Upper lobe of left lung (tissue), 6 donors: ENCODE measurements at regions not wholly inside any gene's neighbourhood (a gene's known extent, or its start where the extent isn't known, plus 50 kb on each side); places are given as distances from the start of the nearest gene placed in this dataset.
"Not testable (repeated sequence)": the region's sequence is repeated elsewhere in the genome, so short reads cannot be mapped to it uniquely, and the experiment has no call there.

Experiments
- ATAC-seq, 2 donors: fragments of 200-7000 bp; cut with Tn5 transposase; one replicate each; pipeline ENCODE4 v1.9.1; 2022; ENCODE audit warnings: mild to moderate bottlenecking in 2 of 2, moderate library complexity in 2 of 2; ENCODE audit not compliant: low FRiP score in 2 of 2
- DNase-seq, 2 donors: peaks; one replicate each; pipeline ENCODE4 v3.0.0-alpha.2; 2019 to 2020
- H3K27ac ChIP-seq, 4 donors: fragments of 200-600 bp; sonication (generic); one replicate each; pipeline ENCODE4 v1.5.1; 2016 to 2019
- H3K27me3 ChIP-seq, 4 donors: fragments of 200-600 bp; sonication (generic); one replicate each; pipeline ENCODE4 v1.5.1; 2017 to 2019
- H3K36me3 ChIP-seq, 4 donors: fragments of 200-600 bp; sonication (generic); one replicate each; pipeline ENCODE4 v1.5.1; 2016 to 2019
- H3K4me1 ChIP-seq, 4 donors: fragments of 200-600 bp; sonication (generic); one replicate each; pipeline ENCODE4 v1.5.1; 2018 to 2019
- H3K4me3 ChIP-seq, 4 donors: fragments of 200-600 bp; sonication (generic); one replicate each; pipeline ENCODE4 v1.5.1; 2017 to 2019; ENCODE audit warnings: mild to moderate bottlenecking in 2 of 4, moderate library complexity in 1 of 4
- H3K9me3 ChIP-seq, 4 donors: fragments of 200-600 bp; sonication (generic); one replicate each; pipeline ENCODE4 v1.5.1; 2018 to 2019
- CTCF ChIP-seq, 6 experiments: fragments of 450-650 bp in 4 of 6; fragments of 200-600 bp in 2 of 6; sonication (generic) in 2 of 6; IDR thresholded peaks; one replicate each; pipeline ENCODE4 v1.5.1; 2016 to 2019; ENCODE audit warnings: antibody characterized with exemption in 6 of 6
- EP300 ChIP-seq, 4 donors: sonication (generic); formaldehyde crosslinking; IDR thresholded peaks; one replicate each; pipeline ENCODE4 v1.5.1; 2017; ENCODE audit warnings: antibody characterized with exemption in 4 of 4, control low read depth in 2 of 4
- POLR2A ChIP-seq, 4 donors: fragments of 450-650 bp; IDR thresholded peaks; one replicate each; pipeline ENCODE4 v1.5.1; 2016 to 2017; ENCODE audit warnings: antibody characterized with exemption in 4 of 4, mild to moderate bottlenecking in 2 of 4
- POLR2AphosphoS5 ChIP-seq, 2 donors: sonication (generic); formaldehyde crosslinking; IDR thresholded peaks; one replicate each; pipeline ENCODE4 v1.5.1; 2017; ENCODE audit warnings: antibody characterized with exemption in 2 of 2
- WGBS, 2 donors: methylation state at CpG; one replicate each; pipeline ENCODE4 v1.1.5; 2017 to 2018; 5-methylcytosine and 5-hydroxymethylcytosine counted together
- donor health status: DM: no; HTN: no; CAD: no; lungs with moderate emphysema.
- donor health status: DM: no; HTN: yes; CAD: no; lungs with severe emphysema.

GRCh38 chr16:54739381-54739780, 191.3 kb upstream of the IRX5 start:
- ATAC-seq (no peak), DNase-seq (no peak)
- H3K9me3 ChIP-seq: no peaks in the 10 kb centered on the region
- no peak overlapping the region for H3K27ac ChIP-seq
- H3K4me1 ChIP-seq: no peaks in the 10 kb centered on the region
- H3K36me3 ChIP-seq: no peaks in the 10 kb centered on the region
- TF ChIP-seq POLR2AphosphoS5 (IDR thresholded peaks at IDR 0.05): no peak
- TF ChIP-seq EP300 (IDR thresholded peaks at IDR 0.05): no peak
- no peaks in the 10 kb centered on the region for H3K27me3 ChIP-seq
- no peak overlapping the region for H3K4me3 ChIP-seq
- 87 to 93% methylated on average over 4 of the region's 4 CpGs for WGBS, 2 donors

DNA sequence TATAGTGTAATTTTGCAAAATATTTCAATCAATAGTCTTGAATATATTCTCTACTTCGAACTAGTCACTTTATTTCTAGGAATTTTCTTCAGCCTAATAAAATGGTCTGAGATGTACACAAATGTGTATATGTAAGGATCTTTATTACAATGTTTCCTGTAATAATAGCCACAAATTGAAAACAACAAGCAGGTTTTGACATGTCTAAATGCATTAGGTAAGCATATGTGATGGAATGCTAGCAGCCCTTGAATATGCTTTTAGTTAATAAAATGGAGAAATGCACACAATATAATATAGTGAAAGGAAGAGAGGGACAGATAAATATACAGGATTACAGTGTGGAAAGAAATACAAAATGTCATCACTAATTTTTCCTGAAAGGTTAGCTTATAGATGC, 196.5 kb upstream of the IRX5 start:
- no peak overlapping the region for H3K27ac ChIP-seq
- DNase-seq (no peak), ATAC-seq (no peak)
- H3K4me1 ChIP-seq: no peaks in the 10 kb centered on the region
- no peaks in the 10 kb centered on the region for H3K36me3 ChIP-seq
- H3K27me3 ChIP-seq: no peaks in the 10 kb centered on the region
- 75 to 79% methylated on average over 1 of the region's 1 CpG for WGBS, 2 donors
- H3K9me3 ChIP-seq: no peaks in the 10 kb centered on the region
- no peak overlapping the region for H3K4me3 ChIP-seq
- no peak for TF ChIP-seq EP300 (IDR thresholded peaks at IDR 0.05)
- TF ChIP-seq CTCF (IDR thresholded peaks at IDR 0.05): no peak
- no peak for TF ChIP-seq POLR2AphosphoS5 (IDR thresholded peaks at IDR 0.05)
- TF ChIP-seq POLR2A (IDR thresholded peaks at IDR 0.05): no peak

- not testable (repeated sequence) for DNase-seq, H3K27me3 ChIP-seq, H3K27ac ChIP-seq, H3K4me1 ChIP-seq, ATAC-seq, H3K9me3 ChIP-seq, H3K36me3 ChIP-seq, H3K4me3 ChIP-seq
- 88 to 98% methylated on average over 1 of the region's 1 CpG for WGBS, 2 donors
Observed at GRCh38 chr16:54727696-54728095, 203.0 kb upstream of the IRX5 start.

- no peaks in the 10 kb centered on the region for H3K9me3 ChIP-seq
- DNase-seq (no peak), ATAC-seq (no peak)
- no peaks in the 10 kb centered on the region for H3K36me3 ChIP-seq
- no peak for TF ChIP-seq EP300 (IDR thresholded peaks at IDR 0.05)
- no peak for TF ChIP-seq POLR2AphosphoS5 (IDR thresholded peaks at IDR 0.05)
- no peak for TF ChIP-seq CTCF (IDR thresholded peaks at IDR 0.05)
- no peak for TF ChIP-seq POLR2A (IDR thresholded peaks at IDR 0.05)
- no peak overlapping the region for H3K4me3 ChIP-seq
- WGBS, 2 donors: 72 to 77% methylated on average over 3 of the region's 3 CpGs
- no peaks in the 10 kb centered on the region for H3K27me3 ChIP-seq
- H3K4me1 ChIP-seq: no peaks in the 10 kb centered on the region
- no peak overlapping the region for H3K27ac ChIP-seq
Observed at GRCh38 chr16:54724346-54724925, 206.2 kb upstream of the IRX5 start.

DNA sequence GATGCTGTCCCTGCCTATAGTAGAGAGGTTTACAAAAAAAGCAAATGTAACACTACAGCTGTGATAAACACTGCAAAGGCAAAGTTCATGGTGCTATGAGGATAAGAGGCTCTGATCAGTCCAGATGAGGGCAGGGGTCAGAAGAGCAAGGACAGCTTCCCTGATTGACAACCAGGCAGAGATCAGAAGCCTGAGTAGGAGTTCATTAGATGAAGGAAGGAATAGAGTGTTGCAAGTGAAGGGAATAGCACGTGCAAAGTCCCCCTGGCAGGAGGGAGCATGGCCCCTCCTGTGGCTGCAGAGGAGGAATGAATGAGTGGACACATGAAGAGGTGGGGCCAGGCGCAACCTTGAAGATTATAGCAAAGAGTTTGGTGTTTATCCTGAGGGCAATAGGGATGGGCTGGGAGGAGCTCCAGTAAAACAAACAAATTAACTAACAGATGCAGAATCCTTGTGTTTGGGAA, 208.4 kb upstream of the IRX5 start:
- no peak overlapping the region for H3K27ac ChIP-seq
- ATAC-seq: no peak

More for the DNA sequence above, 208.4 kb upstream of the IRX5 start:
- WGBS, 2 donors: 73 to 78% methylated on average over 2 of the region's 2 CpGs
- TF ChIP-seq POLR2AphosphoS5 (IDR thresholded peaks at IDR 0.05) (no peak), EP300 (IDR thresholded peaks at IDR 0.05) (no peak), CTCF (IDR thresholded peaks at IDR 0.05) (no peak), POLR2A (IDR thresholded peaks at IDR 0.05) (no peak)
- no peak overlapping the region for H3K4me3 ChIP-seq
- H3K27me3 ChIP-seq: no peaks in the 10 kb centered on the region
- no peaks in the 10 kb centered on the region for H3K4me1 ChIP-seq
- no peaks in the 10 kb centered on the region for H3K9me3 ChIP-seq
- H3K36me3 ChIP-seq: no peaks in the 10 kb centered on the region
- DNase-seq: no peak
